Skeletal muscle satellite cell (primary cell): ENCODE measurements at regions not wholly inside any gene's neighbourhood (a gene's known extent, or its start where the extent isn't known, plus 50 kb on each side); places are given as distances from the start of the nearest gene placed in this dataset.

ENCODE experiments used
- H3K27me3 ChIP-seq: 2 replicates; pipeline ENCODE4 v1.7.0; 2013; ENCODE audit warnings: low read length; ENCODE audit not compliant: control insufficient read depth, insufficient read depth
- H3K36me3 ChIP-seq: 2 replicates; pipeline ENCODE4 v1.7.0; 2013; ENCODE audit warnings: mild to moderate bottlenecking, control low read depth, low read length; ENCODE audit not compliant: insufficient read depth
- H3K4me1 ChIP-seq: 2 replicates; pipeline ENCODE4 v1.7.0; 2013; ENCODE audit warnings: low read length; ENCODE audit not compliant: control insufficient read depth, insufficient read depth
- H3K4me2 ChIP-seq: 2 replicates; pipeline ENCODE4 v1.7.0; 2013; ENCODE audit warnings: mild to moderate bottlenecking, low read length
- H3K4me3 ChIP-seq: 2 replicates; pipeline ENCODE4 v1.7.0; 2013; ENCODE audit warnings: low read length
- H3K9ac ChIP-seq: 2 replicates; pipeline ENCODE4 v1.7.0; 2013; ENCODE audit warnings: mild to moderate bottlenecking, low read depth, low read length, moderate library complexity
- H3K9me3 ChIP-seq: replicated peaks from 2 replicates; pipeline ENCODE4 v1.7.0; 2013; ENCODE audit warnings: mild to moderate bottlenecking, control low read depth, low read length

GRCh38 chr12:91896286-91897024 is 249.2 kb downstream of the BTG1 start:
- Histone ChIP-seq H3K9ac (no peak overlapping the region), H3K27me3 (no peaks in the 10 kb centered on the region), H3K36me3 (no peaks in the 10 kb centered on the region), H3K4me2 (no peak overlapping the region), H3K9me3 (no peaks in the 10 kb centered on the region), H3K4me1 (no peaks in the 10 kb centered on the region), H3K4me3 (no peak overlapping the region)

- Histone ChIP-seq H3K27me3 (no peaks in the 10 kb centered on the region), H3K4me2 (no peak overlapping the region), H3K4me1 (peaks cover 4% of the 10 kb centered on the region), H3K36me3 (no peaks in the 10 kb centered on the region), H3K4me3 (no peak overlapping the region), H3K9ac (no peak overlapping the region), H3K9me3 (no peaks in the 10 kb centered on the region)
Observed at GRCh38 chr12:91894911-91895310, 250.7 kb downstream of the BTG1 start.

GRCh38 chr12:91893476-91893875 is 252.2 kb downstream of the BTG1 start:
- Histone ChIP-seq H3K27me3 (no peaks in the 10 kb centered on the region), H3K4me1 (peaks cover 4% of the 10 kb centered on the region), H3K4me2 (no peak overlapping the region), H3K36me3 (no peaks in the 10 kb centered on the region), H3K4me3 (no peak overlapping the region), H3K9ac (no peak overlapping the region), H3K9me3 (no peaks in the 10 kb centered on the region)

- Histone ChIP-seq H3K4me1 (peaks cover 4% of the 10 kb centered on the region), H3K4me2 (no peak overlapping the region), H3K36me3 (no peaks in the 10 kb centered on the region), H3K4me3 (no peak overlapping the region), H3K9ac (no peak overlapping the region), H3K9me3 (no peaks in the 10 kb centered on the region), H3K27me3 (no peaks in the 10 kb centered on the region)
Observed at GRCh38 chr12:91892081-91892855, 253.4 kb downstream of the BTG1 start.

- H3K4me1 ChIP-seq: peaks cover 4% of the 10 kb centered on the region
- no peaks in the 10 kb centered on the region for H3K36me3 ChIP-seq
- H3K27me3 ChIP-seq: no peaks in the 10 kb centered on the region
- H3K4me2 ChIP-seq: no peak overlapping the region
- H3K4me3 ChIP-seq: no peak overlapping the region
- no peaks in the 10 kb centered on the region for H3K9me3 ChIP-seq
- H3K9ac ChIP-seq: no peak overlapping the region
Observed at GRCh38 chr12:91890742-91891141, 254.9 kb downstream of the BTG1 start.

- peaks cover 4% of the 10 kb centered on the region for H3K4me1 ChIP-seq
- H3K27me3 ChIP-seq: no peaks in the 10 kb centered on the region
- no peak overlapping the region for H3K9ac ChIP-seq
- H3K4me3 ChIP-seq: no peak overlapping the region
- no peaks in the 10 kb centered on the region for H3K36me3 ChIP-seq
- no peak overlapping the region for H3K4me2 ChIP-seq
- no peaks in the 10 kb centered on the region for H3K9me3 ChIP-seq
Observed at GRCh38 chr12:91889910-91890309, 255.7 kb downstream of the BTG1 start.

- Histone ChIP-seq H3K4me2 (no peak overlapping the region), H3K27me3 (no peaks in the 10 kb centered on the region), H3K36me3 (no peaks in the 10 kb centered on the region), H3K9ac (no peak overlapping the region), H3K4me3 (no peak overlapping the region), H3K4me1 (peaks cover 4% of the 10 kb centered on the region), H3K9me3 (no peaks in the 10 kb centered on the region)
Observed at GRCh38 chr12:91889059-91889458, 256.6 kb downstream of the BTG1 start.

GRCh38 chr12:91887957-91888356 is 257.7 kb downstream of the BTG1 start:
- Histone ChIP-seq H3K4me1 (peaks cover 4% of the 10 kb centered on the region), H3K9ac (no peak overlapping the region), H3K9me3 (no peaks in the 10 kb centered on the region), H3K4me2 (no peak overlapping the region), H3K4me3 (no peak overlapping the region), H3K36me3 (no peaks in the 10 kb centered on the region), H3K27me3 (no peaks in the 10 kb centered on the region)

- Histone ChIP-seq H3K27me3 (no peaks in the 10 kb centered on the region), H3K4me2 (no peak overlapping the region), H3K36me3 (no peaks in the 10 kb centered on the region), H3K4me1 (peaks cover 3% of the 10 kb centered on the region), H3K9me3 (no peaks in the 10 kb centered on the region), H3K9ac (no peak overlapping the region), H3K4me3 (no peak overlapping the region)
Observed at GRCh38 chr12:91885851-91886731, 259.6 kb downstream of the BTG1 start.

- no peak overlapping the region for H3K4me2 ChIP-seq
- no peaks in the 10 kb centered on the region for H3K9me3 ChIP-seq
- H3K36me3 ChIP-seq: no peaks in the 10 kb centered on the region
- no peaks in the 10 kb centered on the region for H3K4me1 ChIP-seq
- no peak overlapping the region for H3K4me3 ChIP-seq
- H3K9ac ChIP-seq: no peak overlapping the region
- H3K27me3 ChIP-seq: no peaks in the 10 kb centered on the region
Observed at GRCh38 chr12:91884230-91884629, 261.4 kb downstream of the BTG1 start.

- no peaks in the 10 kb centered on the region for H3K9me3 ChIP-seq
- no peaks in the 10 kb centered on the region for H3K36me3 ChIP-seq
- H3K4me2 ChIP-seq: no peak overlapping the region
- H3K27me3 ChIP-seq: no peaks in the 10 kb centered on the region
- H3K9ac ChIP-seq: no peak overlapping the region
- H3K4me1 ChIP-seq: no peaks in the 10 kb centered on the region
- no peak overlapping the region for H3K4me3 ChIP-seq
Observed at GRCh38 chr12:91883811-91884210, 261.8 kb downstream of the BTG1 start.
